B cell (primary cell): ENCODE measurements at regions not wholly inside any gene's neighbourhood (a gene's known extent, or its start where the extent isn't known, plus 50 kb on each side); places are given as distances from the start of the nearest gene placed in this dataset.

Source experiments
- ATAC-seq: fragments of 200-7000 bp; cut with Tn5 transposase; one replicate; pipeline ENCODE4 v1.10.0; 2021; ENCODE audit warnings: low read depth, mild to moderate bottlenecking, moderate number of reproducible peaks, moderate library complexity
- CTCF ChIA-PET: fragments of 350-600 bp; sonication (Branson Sonifier 250); formaldehyde crosslinking; loops from one replicate; lab custom pipeline; 2021; ENCODE audit warnings: antibody characterized with exemption, inconsistent platforms; lab: Charles Lee
- POLR2A ChIA-PET: fragments of 350-600 bp; sonication (Branson Sonifier 250); formaldehyde crosslinking; loops from one replicate; lab custom pipeline; 2021; ENCODE audit warnings: antibody characterized with exemption; lab: Charles Lee
- DNase-seq: peaks from one replicate; pipeline ENCODE4 v3.0.0; 2013
- H2AFZ ChIP-seq: 2 replicates; pipeline ENCODE4 v1.6.1; 2012; ENCODE audit warnings: mild to moderate bottlenecking, low read depth, low read length; ENCODE audit not compliant: insufficient read depth, poor library complexity, severe bottlenecking
- H3K27ac ChIP-seq, 2 donors: 1 replicate in 1 of 2; 2 replicates in 1 of 2; pipeline ENCODE4 v1.5.1; 2012 to 2013; ENCODE audit warnings: low read length in 2 of 2, mild to moderate bottlenecking in 2 of 2, moderate library complexity in 1 of 2
- H3K27me3 ChIP-seq, 4 experiments: fragments of 200-600 bp in 1 of 4; sonication (generic) in 1 of 4; replicated peaks in 1 of 4; 1 replicate in 2 of 4; 2 replicates in 2 of 4; pipeline versions ENCODE4 v1.6.1 to v1.7.0; 2013 to 2016; ENCODE audit warnings: low read length in 3 of 4, mild to moderate bottlenecking in 2 of 4, mixed read lengths in 1 of 4, moderate library complexity in 1 of 4; ENCODE audit not compliant: insufficient read depth in 4 of 4, control insufficient read depth in 3 of 4; ENCODE audit errors: control extremely low read depth in 1 of 4
- H3K36me3 ChIP-seq, 2 experiments: replicated peaks in 1 of 2; 1 replicate in 1 of 2; 2 replicates in 1 of 2; pipeline versions ENCODE4 v1.6.1 to v1.7.1; 2013; ENCODE audit warnings: low read length in 1 of 2; ENCODE audit not compliant: insufficient read depth in 2 of 2, control insufficient read depth in 1 of 2; ENCODE audit errors: control extremely low read depth in 1 of 2, extremely low read depth in 1 of 2
- H3K4me1 ChIP-seq, 2 donors: fragments of 200-600 bp in 1 of 2; sonication (generic) in 1 of 2; 1 replicate in 1 of 2; 2 replicates in 1 of 2; pipeline versions ENCODE4 v1.5.1 to v1.6.1; 2013 to 2017; ENCODE audit warnings: low read length in 2 of 2; ENCODE audit not compliant: control insufficient read depth in 2 of 2, insufficient read depth in 2 of 2
- H3K4me2 ChIP-seq: replicated peaks from 2 replicates; pipeline ENCODE3; 2012; ENCODE audit warnings: mild to moderate bottlenecking, low read depth, low read length; ENCODE audit not compliant: poor library complexity, severe bottlenecking
- H3K4me3 ChIP-seq, 5 experiments: fragments of 200-600 bp in 1 of 5; sonication (generic) in 1 of 5; 1 replicate in 3 of 5; 2 replicates in 2 of 5; pipeline versions ENCODE4 v1.5.1 to v1.7.0; 2011 to 2016; ENCODE audit warnings: low read length in 4 of 5, mild to moderate bottlenecking in 4 of 5, low read depth in 2 of 5, control low read depth in 1 of 5, moderate library complexity in 1 of 5; ENCODE audit not compliant: insufficient read depth in 1 of 5; ENCODE audit errors: control extremely low read depth in 1 of 5, extremely low read depth in 1 of 5
- H3K79me2 ChIP-seq: fragments of 200-600 bp; sonication (generic); one replicate; pipeline ENCODE4 v1.6.0; 2016; ENCODE audit warnings: low read length; ENCODE audit not compliant: control insufficient read depth, insufficient read depth
- H3K9ac ChIP-seq: fragments of 200-600 bp; sonication (generic); 2 replicates; pipeline ENCODE4 v1.6.1; 2017; ENCODE audit warnings: mild to moderate bottlenecking, low read length, moderate library complexity
- H3K9me3 ChIP-seq, 3 donors: one replicate each; pipeline versions ENCODE4 v1.6.1 to v1.7.1; 2013; ENCODE audit warnings: low read length in 2 of 3; ENCODE audit not compliant: control insufficient read depth in 2 of 3, insufficient read depth in 1 of 3; ENCODE audit errors: control extremely low read depth in 1 of 3
- H4K20me1 ChIP-seq: 2 replicates; pipeline ENCODE4 v1.6.0; 2012; ENCODE audit warnings: mild to moderate bottlenecking, low read length; ENCODE audit not compliant: insufficient read depth, control insufficient read depth, poor library complexity, severe bottlenecking
- H3K27ac Mint-ChIP-seq: one replicate; pipeline ENCODE4 v1.8.0; 2021; ENCODE audit warnings: mixed read lengths
- H3K27me3 Mint-ChIP-seq: one replicate; pipeline ENCODE4 v1.8.0; 2021; ENCODE audit warnings: mixed read lengths
- H3K4me1 Mint-ChIP-seq: one replicate; pipeline ENCODE4 v1.8.0; 2021; ENCODE audit warnings: mixed read lengths
- H3K4me3 Mint-ChIP-seq: one replicate; pipeline ENCODE4 v1.8.0; 2021; ENCODE audit warnings: mixed read lengths
- H3K9me3 Mint-ChIP-seq: one replicate; pipeline ENCODE4 v1.8.0; 2022; ENCODE audit warnings: mixed read lengths; ENCODE audit not compliant: insufficient read depth
- EZH2 ChIP-seq: IDR thresholded peaks from 2 replicates; pipeline ENCODE4 v1.6.1; 2012; ENCODE audit warnings: borderline replicate concordance, low read depth, mild to moderate bottlenecking, moderate library complexity, low read length; ENCODE audit not compliant: insufficient read depth, poor library complexity, severe bottlenecking
- WGBS: methylation state at CpG from one replicate; pipeline ENCODE4 v1.1.5; 2013; ENCODE audit warnings: missing lambda C conversion rate; ENCODE audit not compliant: insufficient coverage; 5-methylcytosine and 5-hydroxymethylcytosine counted together
- intact Hi-C: fragments of 100-400 bp; cut with micrococcal nuclease; formaldehyde crosslinking; loops from one replicate; pipeline ENCODE4 v1.10.0; 2022
- TF ChIP-seq, protein P1 (sequence below): fragments of 200-600 bp; IDR thresholded peaks from one replicate; pipeline ENCODE4 v1.8.0; 2022; ENCODE audit warnings: antibody characterized with exemption, mild to moderate bottlenecking

DNA sequence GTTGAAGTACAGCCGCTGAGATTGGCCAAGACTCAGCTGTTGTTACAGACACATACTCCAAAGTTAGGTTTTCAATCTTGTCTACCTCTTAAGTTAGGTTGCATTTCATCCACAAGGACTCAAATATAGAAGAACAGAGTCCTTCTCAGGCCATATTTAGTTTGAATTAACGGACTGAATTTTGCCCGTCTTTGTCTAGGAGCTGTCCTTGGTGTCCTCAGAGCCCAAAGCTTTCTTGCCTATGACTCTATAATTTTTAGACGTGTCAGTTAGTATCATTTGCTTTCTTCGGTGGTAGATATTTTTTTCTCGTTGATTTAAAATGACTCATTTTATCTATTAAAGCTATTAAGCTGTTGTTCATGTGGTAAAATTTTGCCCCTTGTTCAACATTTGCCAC, 403.2 kb downstream of the HS3ST3B1 start:
- no peak for DNase-seq
- H3K36me3 ChIP-seq, result no peaks in the 10 kb centered on the region
- H3K27ac Mint-ChIP-seq, result no peak overlapping the region
- H3K4me1 Mint-ChIP-seq, result no peaks in the 10 kb centered on the region
- H3K27me3 Mint-ChIP-seq, result no peaks in the 10 kb centered on the region
- ChIA-PET CTCF (no interaction called here), POLR2A (no interaction called here)
- H3K4me1 ChIP-seq, result no peaks in the 10 kb centered on the region
- ATAC-seq, result no peak
- H2AFZ ChIP-seq, result no peak overlapping the region
- TF ChIP-seq EZH2, result no peak
- TF ChIP-seq, protein P1, sequence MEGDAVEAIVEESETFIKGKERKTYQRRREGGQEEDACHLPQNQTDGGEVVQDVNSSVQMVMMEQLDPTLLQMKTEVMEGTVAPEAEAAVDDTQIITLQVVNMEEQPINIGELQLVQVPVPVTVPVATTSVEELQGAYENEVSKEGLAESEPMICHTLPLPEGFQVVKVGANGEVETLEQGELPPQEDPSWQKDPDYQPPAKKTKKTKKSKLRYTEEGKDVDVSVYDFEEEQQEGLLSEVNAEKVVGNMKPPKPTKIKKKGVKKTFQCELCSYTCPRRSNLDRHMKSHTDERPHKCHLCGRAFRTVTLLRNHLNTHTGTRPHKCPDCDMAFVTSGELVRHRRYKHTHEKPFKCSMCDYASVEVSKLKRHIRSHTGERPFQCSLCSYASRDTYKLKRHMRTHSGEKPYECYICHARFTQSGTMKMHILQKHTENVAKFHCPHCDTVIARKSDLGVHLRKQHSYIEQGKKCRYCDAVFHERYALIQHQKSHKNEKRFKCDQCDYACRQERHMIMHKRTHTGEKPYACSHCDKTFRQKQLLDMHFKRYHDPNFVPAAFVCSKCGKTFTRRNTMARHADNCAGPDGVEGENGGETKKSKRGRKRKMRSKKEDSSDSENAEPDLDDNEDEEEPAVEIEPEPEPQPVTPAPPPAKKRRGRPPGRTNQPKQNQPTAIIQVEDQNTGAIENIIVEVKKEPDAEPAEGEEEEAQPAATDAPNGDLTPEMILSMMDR, result no peak
- H3K9me3 Mint-ChIP-seq, result no peaks in the 10 kb centered on the region
- no peak overlapping the region for H3K4me3 ChIP-seq
- WGBS, result 100% methylated on average over 2 of the region's 6 CpGs
- no peaks in the 10 kb centered on the region for H3K9me3 ChIP-seq
- no peak overlapping the region for H3K27ac ChIP-seq
- intact Hi-C loops, result no loop called here
- no peak overlapping the region for H3K4me3 Mint-ChIP-seq
- H3K9ac ChIP-seq, result no peak overlapping the region
- H3K79me2 ChIP-seq, result no peaks in the 10 kb centered on the region
- no peaks in the 10 kb centered on the region for H4K20me1 ChIP-seq
- H3K27me3 ChIP-seq, result no peaks in the 10 kb centered on the region
- no peak overlapping the region for H3K4me2 ChIP-seq

DNA sequence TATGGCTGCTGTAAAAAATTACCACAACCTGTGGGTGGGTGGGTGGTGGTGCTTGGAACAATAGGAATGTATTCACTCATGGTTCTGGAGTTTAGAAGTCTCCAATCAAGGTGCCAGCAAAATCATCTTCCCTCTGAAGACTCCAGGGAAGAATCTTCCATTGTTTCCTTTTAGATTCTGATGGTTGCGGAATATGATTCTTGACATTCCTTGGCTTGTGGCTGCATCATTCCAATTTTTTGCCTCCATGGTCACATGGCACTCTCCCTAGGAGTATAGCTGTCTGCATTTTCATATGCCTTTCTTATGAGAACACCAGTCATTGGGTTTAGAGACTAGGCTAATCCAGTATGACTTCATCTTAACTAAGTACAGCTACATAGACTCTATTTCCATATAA, 401.0 kb downstream of the HS3ST3B1 start:
- H3K4me1 Mint-ChIP-seq, result no peaks in the 10 kb centered on the region
- intact Hi-C loops, result no loop called here
- no peaks in the 10 kb centered on the region for H3K9me3 ChIP-seq
- H4K20me1 ChIP-seq, result no peaks in the 10 kb centered on the region
- CTCF ChIA-PET, result interaction anchor here (0.6 kb wide), 1 partner anchor 304 kb away, joined by 5 read pairs; no protein-coding TSS in a partner anchor
- POLR2A ChIA-PET, result no interaction called here
- no peak overlapping the region for H3K4me3 Mint-ChIP-seq
- no peaks in the 10 kb centered on the region for H3K4me1 ChIP-seq
- no peak overlapping the region for H3K27ac Mint-ChIP-seq
- 100% methylated on average over 1 of the region's 1 CpG for WGBS
- H3K4me3 ChIP-seq, result no peak overlapping the region
- no peak overlapping the region for H2AFZ ChIP-seq
- no peaks in the 10 kb centered on the region for H3K9me3 Mint-ChIP-seq
- H3K27me3 ChIP-seq, result no peaks in the 10 kb centered on the region
- H3K27me3 Mint-ChIP-seq, result no peaks in the 10 kb centered on the region
- H3K4me2 ChIP-seq, result no peak overlapping the region
- no peak overlapping the region for H3K27ac ChIP-seq
- no peaks in the 10 kb centered on the region for H3K79me2 ChIP-seq
- no peaks in the 10 kb centered on the region for H3K36me3 ChIP-seq
- DNase-seq, result no peak
- no peak for TF ChIP-seq EZH2
- TF ChIP-seq, protein P1, result no peak
- no peak overlapping the region for H3K9ac ChIP-seq
- ATAC-seq, result no peak
